Gastrocnemius medialis (tissue), 4 donors: ENCODE measurements at regions not wholly inside any gene's neighbourhood (a gene's known extent, or its start where the extent isn't known, plus 50 kb on each side); places are given as distances from the start of the nearest gene placed in this dataset.

ENCODE experiments used
- ATAC-seq, 2 donors: fragments of 150-250 bp; one replicate each; pipeline ENCODE4 v1.9.1; 2016
- DNase-seq, 2 donors: peaks; one replicate each; pipeline ENCODE4 v3.0.0-alpha.2; 2019
- H3K27ac ChIP-seq, 4 donors: fragments of 200-600 bp; sonication (generic); 1 replicate in 1 of 4; 2 replicates in 3 of 4; pipeline ENCODE4 v1.5.1; 2016 to 2018; ENCODE audit warnings: mild to moderate bottlenecking in 2 of 4, moderate library complexity in 1 of 4
- H3K27me3 ChIP-seq, 3 donors: fragments of 200-600 bp; sonication (generic) in 2 of 3; 1 replicate in 1 of 3; 2 replicates in 2 of 3; pipeline versions ENCODE4 v1.5.1 to v1.6.0; 2016 to 2019; ENCODE audit warnings: mild to moderate bottlenecking in 1 of 3, moderate library complexity in 1 of 3
- H3K36me3 ChIP-seq, 2 donors: fragments of 200-600 bp; sonication (generic) in 1 of 2; one replicate each; pipeline ENCODE4 v1.5.1; 2017 to 2018
- H3K4me1 ChIP-seq, 2 donors: fragments of 200-600 bp; sonication (generic) in 1 of 2; one replicate each; pipeline ENCODE4 v1.5.1; 2016 to 2017; ENCODE audit warnings: mild to moderate bottlenecking in 2 of 2
- H3K4me3 ChIP-seq, 4 donors: fragments of 200-600 bp; sonication (generic) in 3 of 4; 1 replicate in 1 of 4; 2 replicates in 3 of 4; pipeline ENCODE4 v1.5.1; 2016 to 2019; ENCODE audit warnings: mild to moderate bottlenecking in 2 of 4
- H3K9me3 ChIP-seq, 3 donors: fragments of 200-600 bp; sonication (generic) in 2 of 3; 1 replicate in 1 of 3; 2 replicates in 2 of 3; pipeline ENCODE4 v1.5.1; 2016 to 2019
- POLR2A ChIP-seq, 2 donors: fragments of 450-650 bp; IDR thresholded peaks; one replicate each; pipeline ENCODE4 v1.6.1; 2017; ENCODE audit warnings: antibody characterized with exemption in 2 of 2, mild to moderate bottlenecking in 2 of 2, moderate library complexity in 2 of 2
- in situ Hi-C, 4 donors: fragments of 200-750 bp; cut with MboI; loops; one replicate each; pipeline versions ENCODE4 v1.15.0 to v1.8.0; 2017; ENCODE audit warnings: low sequenced_read_pairs in 4 of 4
- intact Hi-C: fragments of 100-400 bp; cut with DNase I; formaldehyde crosslinking; loops from one replicate; pipeline ENCODE4 v1.15.1; 2023; ENCODE audit warnings: low total_unique reads
- TF ChIP-seq, protein P1 (sequence below), 5 experiments: fragments of 450-650 bp in 3 of 5; fragments of 200-600 bp in 2 of 5; sonication (generic) in 2 of 5; IDR thresholded peaks in 4 of 5; conservative IDR thresholded peaks in 1 of 5; 1 replicate in 4 of 5; 2 replicates in 1 of 5; pipeline ENCODE4 v1.5.1; 2016 to 2019; ENCODE audit warnings: antibody characterized with exemption in 5 of 5, mild to moderate bottlenecking in 3 of 5, moderate library complexity in 3 of 5

DNA sequence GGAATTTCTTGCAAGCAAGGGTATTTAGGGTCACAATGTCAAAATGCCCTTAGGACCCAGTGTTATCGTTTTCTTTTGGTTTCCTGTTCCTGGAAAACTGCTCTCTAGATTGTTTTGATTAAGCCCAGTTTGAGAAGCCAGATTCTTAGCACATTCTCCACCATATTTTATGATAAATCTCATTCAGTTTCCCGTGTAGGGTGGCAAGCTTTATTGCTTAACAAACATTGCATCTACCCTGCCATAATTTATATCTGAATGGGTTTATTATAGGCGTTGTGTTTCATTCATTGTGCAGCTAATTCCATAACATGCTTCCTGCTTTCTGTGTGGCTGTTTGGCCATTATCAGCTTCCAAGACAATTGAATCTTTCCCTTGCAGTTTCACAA, 389.1 kb upstream of the DYNLRB2 start:
- no peaks in the 10 kb centered on the region for H3K9me3 ChIP-seq
- H3K4me1 ChIP-seq = no peaks in the 10 kb centered on the region
- in situ Hi-C loops = no loop called here
- TF ChIP-seq, protein P1, sequence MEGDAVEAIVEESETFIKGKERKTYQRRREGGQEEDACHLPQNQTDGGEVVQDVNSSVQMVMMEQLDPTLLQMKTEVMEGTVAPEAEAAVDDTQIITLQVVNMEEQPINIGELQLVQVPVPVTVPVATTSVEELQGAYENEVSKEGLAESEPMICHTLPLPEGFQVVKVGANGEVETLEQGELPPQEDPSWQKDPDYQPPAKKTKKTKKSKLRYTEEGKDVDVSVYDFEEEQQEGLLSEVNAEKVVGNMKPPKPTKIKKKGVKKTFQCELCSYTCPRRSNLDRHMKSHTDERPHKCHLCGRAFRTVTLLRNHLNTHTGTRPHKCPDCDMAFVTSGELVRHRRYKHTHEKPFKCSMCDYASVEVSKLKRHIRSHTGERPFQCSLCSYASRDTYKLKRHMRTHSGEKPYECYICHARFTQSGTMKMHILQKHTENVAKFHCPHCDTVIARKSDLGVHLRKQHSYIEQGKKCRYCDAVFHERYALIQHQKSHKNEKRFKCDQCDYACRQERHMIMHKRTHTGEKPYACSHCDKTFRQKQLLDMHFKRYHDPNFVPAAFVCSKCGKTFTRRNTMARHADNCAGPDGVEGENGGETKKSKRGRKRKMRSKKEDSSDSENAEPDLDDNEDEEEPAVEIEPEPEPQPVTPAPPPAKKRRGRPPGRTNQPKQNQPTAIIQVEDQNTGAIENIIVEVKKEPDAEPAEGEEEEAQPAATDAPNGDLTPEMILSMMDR (IDR thresholded peaks at IDR 0.05 in 4 of 5, conservative IDR thresholded peaks at IDR 0.05 in 1 of 5) = no peak
- no peak for TF ChIP-seq POLR2A (IDR thresholded peaks at IDR 0.05)
- intact Hi-C loops = no loop called here
- no peaks in the 10 kb centered on the region for H3K36me3 ChIP-seq
- H3K27ac ChIP-seq = no peak overlapping the region
- H3K27me3 ChIP-seq = no peaks in the 10 kb centered on the region
- ATAC-seq (no peak), DNase-seq (no peak)
- H3K4me3 ChIP-seq = no peak overlapping the region

DNA sequence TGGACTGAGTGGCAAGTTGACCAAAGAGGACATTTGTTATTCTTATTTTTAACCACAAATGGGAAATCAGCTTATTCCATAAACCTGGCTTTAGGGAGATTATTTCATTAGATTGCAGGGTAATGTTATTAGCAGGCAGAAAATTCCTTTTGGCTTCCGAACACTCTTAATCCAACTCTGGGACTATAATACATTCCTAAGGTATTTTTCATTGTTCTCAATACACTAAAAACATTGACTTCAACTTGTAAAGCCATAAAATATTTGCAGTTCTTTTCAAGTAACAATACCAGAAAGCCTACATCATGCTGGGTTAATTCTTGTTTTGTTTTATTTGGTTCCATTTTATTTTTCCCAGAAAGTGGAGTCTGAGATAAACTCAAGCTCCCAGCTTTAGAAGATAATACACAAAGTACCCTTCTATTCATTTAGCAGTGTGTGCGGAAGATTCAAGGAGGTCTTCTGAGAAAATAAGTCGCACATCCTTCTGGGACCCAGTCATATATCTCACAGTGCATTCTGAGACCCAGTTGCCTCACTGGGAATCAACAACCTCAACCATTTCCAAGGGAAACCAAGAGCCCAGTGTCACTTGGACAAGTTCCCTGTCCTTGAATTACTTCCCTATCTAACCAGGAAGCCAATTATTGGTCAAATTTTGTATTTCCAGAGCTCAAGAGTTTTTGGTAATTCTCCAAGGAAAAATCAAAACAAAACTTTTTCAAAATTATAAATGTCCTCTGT, 389.6 kb upstream of the DYNLRB2 start:
- intact Hi-C loops (no loop called here), in situ Hi-C loops (no loop called here)
- H3K27me3 ChIP-seq = no peaks in the 10 kb centered on the region
- no peaks in the 10 kb centered on the region for H3K4me1 ChIP-seq
- H3K9me3 ChIP-seq = no peaks in the 10 kb centered on the region
- H3K4me3 ChIP-seq = no peak overlapping the region
- no peak for TF ChIP-seq POLR2A (IDR thresholded peaks at IDR 0.05)
- TF ChIP-seq, protein P1 (IDR thresholded peaks at IDR 0.05 in 4 of 5, conservative IDR thresholded peaks at IDR 0.05 in 1 of 5) = no peak
- DNase-seq (no peak), ATAC-seq (no peak)
- no peak overlapping the region for H3K27ac ChIP-seq
- H3K36me3 ChIP-seq = no peaks in the 10 kb centered on the region

DNA sequence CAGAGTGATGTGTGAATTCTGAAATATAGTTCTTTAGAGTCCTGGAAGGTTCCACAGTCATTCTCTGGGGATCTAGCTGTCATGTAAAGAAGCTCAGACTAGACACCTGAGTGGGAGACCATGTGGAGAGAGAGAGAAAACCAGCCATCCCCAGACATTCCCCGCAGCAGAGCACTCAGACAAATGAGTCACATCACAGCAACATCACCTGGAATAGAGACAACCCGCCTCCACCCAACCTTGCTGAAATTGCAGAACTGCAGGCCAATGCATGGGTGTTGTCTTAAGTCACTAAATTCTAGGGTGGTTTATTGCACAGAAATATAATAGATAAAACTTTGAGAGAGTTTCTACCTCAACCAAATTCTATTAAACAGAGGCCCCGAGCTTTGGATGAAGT, 392.0 kb upstream of the DYNLRB2 start:
- Histone ChIP-seq H3K27ac (no peak overlapping the region), H3K9me3 (no peaks in the 10 kb centered on the region), H3K4me1 (no peaks in the 10 kb centered on the region), H3K36me3 (no peaks in the 10 kb centered on the region), H3K27me3 (no peaks in the 10 kb centered on the region), H3K4me3 (no peak overlapping the region)
- in situ Hi-C loops = no loop called here
- intact Hi-C loops = no loop called here
- DNase-seq = no peak
- TF ChIP-seq, protein P1 (IDR thresholded peaks at IDR 0.05 in 4 of 5, conservative IDR thresholded peaks at IDR 0.05 in 1 of 5) = no peak
- TF ChIP-seq POLR2A (IDR thresholded peaks at IDR 0.05) = no peak
- no peak for ATAC-seq

DNA sequence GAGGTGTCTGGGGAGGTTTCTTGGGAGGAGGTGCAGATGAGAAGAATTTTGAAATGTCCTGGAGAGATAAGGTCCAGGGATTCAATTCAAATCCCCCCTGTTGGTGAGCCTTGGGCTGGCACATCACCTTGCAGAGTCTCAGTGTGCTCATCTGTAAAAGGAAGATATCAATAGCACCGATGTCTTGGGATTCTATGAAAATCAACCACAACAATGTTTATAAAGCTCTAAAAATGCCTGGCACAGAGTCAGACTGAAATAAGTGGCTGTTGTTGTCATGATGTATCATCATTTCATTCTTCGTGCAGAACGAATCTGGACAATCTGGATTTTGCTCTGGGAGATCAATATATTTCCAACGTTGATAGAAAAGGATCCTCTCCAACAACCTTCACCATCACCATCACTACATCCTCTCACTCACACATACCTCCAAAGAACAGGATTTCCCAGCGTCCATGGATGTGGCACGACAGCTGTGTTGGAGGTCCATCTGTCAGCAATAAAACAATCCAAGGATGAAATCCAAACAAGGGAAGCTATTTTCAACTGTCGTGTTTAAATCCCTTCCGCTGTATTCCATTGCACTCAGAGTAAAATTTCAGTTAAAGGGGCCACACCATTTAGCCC, 393.7 kb upstream of the DYNLRB2 start:
- intact Hi-C loops (no loop called here), in situ Hi-C loops (no loop called here)
- Histone ChIP-seq H3K36me3 (no peaks in the 10 kb centered on the region), H3K27ac (no peak overlapping the region), H3K27me3 (no peaks in the 10 kb centered on the region), H3K4me1 (no peaks in the 10 kb centered on the region), H3K9me3 (no peaks in the 10 kb centered on the region), H3K4me3 (no peak overlapping the region)
- DNase-seq (no peak), ATAC-seq (no peak)
- no peak for TF ChIP-seq POLR2A (IDR thresholded peaks at IDR 0.05)
- TF ChIP-seq, protein P1 (IDR thresholded peaks at IDR 0.05 in 4 of 5, conservative IDR thresholded peaks at IDR 0.05 in 1 of 5) = no peak
